MCF 10A (cell line): ENCODE measurements at regions not wholly inside any gene's neighbourhood (a gene's known extent, or its start where the extent isn't known, plus 50 kb on each side); places are given as distances from the start of the nearest gene placed in this dataset.
"Not testable (repeated sequence)": the region's sequence is repeated elsewhere in the genome, so short reads cannot be mapped to it uniquely, and the experiment has no call there.

Experiments used
- BruUV-seq: library from RNA; stranded (reverse); fragments of 400-500 nt; replicated peaks from 2 replicates; lab custom pipeline; 2021; lab: Mats Ljungman, UMichigan
- CTCF ChIA-PET: fragments of 300-600 bp; sonication (Branson Sonifier 250); formaldehyde crosslinking; extraction: SDS; loops from one replicate; lab custom pipeline; 2021; ENCODE audit warnings: antibody characterized with exemption, inconsistent platforms; lab: Yijun Ruan, JAX
- POLR2A ChIA-PET: fragments of 300-600, 350-650 bp; sonication (Branson Sonifier 250); formaldehyde crosslinking; extraction: SDS; loops from one replicate; lab custom pipeline; 2020; ENCODE audit warnings: antibody characterized with exemption, inconsistent platforms; lab: Yijun Ruan, JAX
- DNase-seq: peaks from one replicate; pipeline ENCODE4 v3.0.0-alpha.2; 2018; ENCODE audit not compliant: unreplicated experiment
- H3K27ac Mint-ChIP-seq: one replicate; pipeline ENCODE4 v1.8.0; 2022; ENCODE audit warnings: mild to moderate bottlenecking, low read depth, mixed read lengths; ENCODE audit not compliant: unreplicated experiment
- H3K27me3 Mint-ChIP-seq: one replicate; pipeline ENCODE4 v1.8.0; 2022; ENCODE audit warnings: mixed read lengths; ENCODE audit not compliant: insufficient read depth, unreplicated experiment
- H3K36me3 Mint-ChIP-seq: one replicate; pipeline ENCODE4 v1.8.0; 2022; ENCODE audit warnings: mild to moderate bottlenecking, moderate library complexity, mixed read lengths; ENCODE audit not compliant: insufficient read depth, unreplicated experiment
- H3K4me1 Mint-ChIP-seq: one replicate; pipeline ENCODE4 v1.8.0; 2022; ENCODE audit warnings: mixed read lengths; ENCODE audit not compliant: insufficient read depth, unreplicated experiment
- H3K4me3 Mint-ChIP-seq: one replicate; pipeline ENCODE4 v1.8.0; 2022; ENCODE audit warnings: mild to moderate bottlenecking, moderate library complexity, mixed read lengths; ENCODE audit not compliant: unreplicated experiment
- H3K9me3 Mint-ChIP-seq: one replicate; pipeline ENCODE4 v1.8.0; 2022; ENCODE audit warnings: mixed read lengths; ENCODE audit not compliant: unreplicated experiment
- intact Hi-C: fragments of 100-400 bp; cut with micrococcal nuclease; formaldehyde crosslinking; loops from 2 replicates; pipeline ENCODE4 v1.14.1; 2022
- TF ChIP-seq, protein P1 (sequence below): fragments of 200-600 bp; IDR thresholded peaks from one replicate; pipeline ENCODE4 v1.8.0; 2022; ENCODE audit warnings: antibody characterized with exemption, mild to moderate bottlenecking; ENCODE audit not compliant: unreplicated experiment

DNA sequence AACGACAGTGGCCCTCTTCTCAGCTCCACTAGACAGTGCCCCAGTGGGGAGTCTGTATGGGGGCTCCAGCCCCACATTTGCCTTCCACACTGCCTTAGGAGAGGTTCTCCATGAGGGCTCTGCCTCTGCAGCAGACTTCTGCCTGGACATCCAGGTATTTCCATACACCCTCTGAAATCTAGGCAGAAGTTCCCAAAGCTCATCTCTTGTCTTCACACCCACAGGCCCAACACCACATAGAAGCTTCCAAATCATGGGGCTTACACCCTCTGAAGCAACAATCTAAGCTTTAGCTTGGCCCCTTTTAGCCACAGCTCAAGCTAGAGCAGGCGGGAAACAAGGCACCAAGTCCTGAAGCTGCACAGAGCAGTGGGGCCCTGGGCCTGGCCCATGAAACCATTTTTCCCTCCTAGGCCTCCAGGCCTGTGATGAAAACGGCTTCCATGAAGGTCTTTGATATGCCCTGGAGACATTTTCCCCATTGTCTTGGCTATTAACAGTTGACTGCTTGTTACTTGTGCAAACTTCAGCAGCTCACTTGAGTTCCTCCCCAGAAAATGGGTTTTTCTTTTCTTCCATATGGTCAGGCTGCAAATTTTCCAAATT lies 89.2 kb downstream of the KBTBD2 start:
- H3K27ac Mint-ChIP-seq = no peak overlapping the region
- H3K4me1 Mint-ChIP-seq = no peaks in the 10 kb centered on the region
- DNase-seq = no peak
- intact Hi-C loops = no loop called here
- H3K9me3 Mint-ChIP-seq = peaks cover 9% of the 10 kb centered on the region
- BruUV-seq = no TSS peak
- H3K4me3 Mint-ChIP-seq = no peak overlapping the region
- ChIA-PET POLR2A (interaction anchor here (0.6 kb wide), 1 partner anchor 234 kb away, joined by 3 read pairs; no protein-coding TSS in a partner anchor), CTCF (interaction anchor here (0.7 to 5.7 kb wide), 9 partner anchors 37 to 305 kb away, joined by 3 to 40 read pairs (median 3); partner anchors contain the start of gene RP9)
- H3K27me3 Mint-ChIP-seq = no peaks in the 10 kb centered on the region
- no peaks in the 10 kb centered on the region for H3K36me3 Mint-ChIP-seq
- TF ChIP-seq, protein P1, sequence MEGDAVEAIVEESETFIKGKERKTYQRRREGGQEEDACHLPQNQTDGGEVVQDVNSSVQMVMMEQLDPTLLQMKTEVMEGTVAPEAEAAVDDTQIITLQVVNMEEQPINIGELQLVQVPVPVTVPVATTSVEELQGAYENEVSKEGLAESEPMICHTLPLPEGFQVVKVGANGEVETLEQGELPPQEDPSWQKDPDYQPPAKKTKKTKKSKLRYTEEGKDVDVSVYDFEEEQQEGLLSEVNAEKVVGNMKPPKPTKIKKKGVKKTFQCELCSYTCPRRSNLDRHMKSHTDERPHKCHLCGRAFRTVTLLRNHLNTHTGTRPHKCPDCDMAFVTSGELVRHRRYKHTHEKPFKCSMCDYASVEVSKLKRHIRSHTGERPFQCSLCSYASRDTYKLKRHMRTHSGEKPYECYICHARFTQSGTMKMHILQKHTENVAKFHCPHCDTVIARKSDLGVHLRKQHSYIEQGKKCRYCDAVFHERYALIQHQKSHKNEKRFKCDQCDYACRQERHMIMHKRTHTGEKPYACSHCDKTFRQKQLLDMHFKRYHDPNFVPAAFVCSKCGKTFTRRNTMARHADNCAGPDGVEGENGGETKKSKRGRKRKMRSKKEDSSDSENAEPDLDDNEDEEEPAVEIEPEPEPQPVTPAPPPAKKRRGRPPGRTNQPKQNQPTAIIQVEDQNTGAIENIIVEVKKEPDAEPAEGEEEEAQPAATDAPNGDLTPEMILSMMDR = no peak

DNA sequence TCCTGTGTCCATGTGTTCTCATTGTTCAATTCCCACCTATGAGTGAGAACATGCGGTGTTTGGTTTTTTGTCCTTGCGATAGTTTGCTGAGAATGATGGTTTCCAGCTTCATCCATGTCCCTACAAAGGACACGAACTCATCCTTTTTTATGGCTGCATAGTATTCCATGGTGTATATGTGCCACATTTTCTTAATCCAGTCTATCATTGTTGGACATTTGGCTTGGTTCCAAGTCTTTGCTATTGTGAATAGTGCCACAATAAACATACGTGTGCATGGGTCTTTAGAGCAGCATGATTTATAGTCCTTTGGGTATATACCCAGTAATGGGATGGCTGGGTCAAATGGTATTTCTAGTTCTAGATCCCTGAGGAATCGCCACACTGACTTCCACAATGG lies 98.5 kb downstream of the KBTBD2 start:
- H3K27ac Mint-ChIP-seq, BruUV-seq, H3K36me3 Mint-ChIP-seq, H3K4me3 Mint-ChIP-seq, POLR2A ChIA-PET, DNase-seq, H3K27me3 Mint-ChIP-seq, H3K4me1 Mint-ChIP-seq, H3K9me3 Mint-ChIP-seq, CTCF ChIA-PET, intact Hi-C loops: not testable (repeated sequence)

DNA sequence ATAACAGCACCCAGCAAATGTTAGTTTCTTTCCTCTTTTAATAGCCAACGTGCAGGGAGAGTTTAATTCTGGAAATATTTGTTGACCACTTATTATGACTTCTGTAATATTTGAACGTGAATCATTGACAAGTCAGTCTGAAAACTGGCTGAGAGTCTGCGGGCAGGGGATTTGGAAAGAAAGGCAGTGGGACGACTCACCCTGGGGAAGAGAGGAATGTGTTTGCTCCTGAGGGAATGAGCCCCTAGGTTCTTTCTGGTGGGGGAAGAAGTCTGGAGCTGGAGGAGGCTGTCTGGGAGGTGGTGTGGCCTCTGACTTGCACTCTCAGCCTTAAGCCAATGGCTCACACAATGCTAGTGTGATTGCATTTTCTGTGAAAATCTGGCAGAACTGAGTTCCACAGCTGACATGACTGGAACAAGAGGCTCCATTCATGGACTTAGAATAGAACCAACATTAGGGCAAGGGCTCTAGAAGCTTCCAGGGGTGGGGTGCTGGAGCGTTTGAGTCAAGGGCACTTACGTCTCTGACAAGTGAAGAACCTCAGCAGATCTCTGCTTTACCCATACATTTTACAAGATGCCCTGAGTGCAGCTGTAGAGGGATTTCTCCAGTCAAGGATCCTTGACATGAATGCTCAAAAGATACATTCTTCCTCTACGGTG lies 100.7 kb downstream of the KBTBD2 start:
- peak overlapping the region; percentile 61 for H3K27ac Mint-ChIP-seq
- CTCF ChIA-PET, H3K4me3 Mint-ChIP-seq, intact Hi-C loops, H3K4me1 Mint-ChIP-seq, H3K27me3 Mint-ChIP-seq, H3K36me3 Mint-ChIP-seq, BruUV-seq, POLR2A ChIA-PET, H3K9me3 Mint-ChIP-seq: not testable (repeated sequence)
- DNase-seq = peak; percentile 28

DNA sequence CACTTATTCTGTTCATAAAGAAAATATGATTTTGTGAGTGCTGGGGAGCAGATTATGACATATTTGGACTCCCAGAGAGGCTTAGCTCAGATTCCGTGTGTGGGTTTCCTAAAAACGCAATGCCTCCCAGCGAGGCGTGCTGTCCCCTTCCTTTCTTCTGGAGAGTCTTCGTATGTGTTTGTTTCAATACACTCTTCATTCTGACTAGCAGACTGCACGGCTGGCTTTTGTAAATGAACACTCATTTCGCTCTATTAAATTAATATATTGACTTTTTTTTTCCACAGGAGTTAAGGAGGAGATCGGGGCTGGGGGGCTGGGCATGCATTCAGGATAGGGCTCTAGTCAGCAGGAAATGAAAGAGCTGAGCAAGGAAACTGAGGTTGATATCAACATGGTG lies 102.3 kb downstream of the KBTBD2 start:
- H3K9me3 Mint-ChIP-seq, H3K27ac Mint-ChIP-seq, BruUV-seq, POLR2A ChIA-PET, DNase-seq, intact Hi-C loops, H3K4me3 Mint-ChIP-seq, H3K4me1 Mint-ChIP-seq, H3K36me3 Mint-ChIP-seq, H3K27me3 Mint-ChIP-seq: not testable (repeated sequence)
- CTCF ChIA-PET = interaction anchor here (0.7 kb wide), 1 partner anchor 129 kb away, joined by 3 read pairs; no protein-coding TSS in a partner anchor

DNA sequence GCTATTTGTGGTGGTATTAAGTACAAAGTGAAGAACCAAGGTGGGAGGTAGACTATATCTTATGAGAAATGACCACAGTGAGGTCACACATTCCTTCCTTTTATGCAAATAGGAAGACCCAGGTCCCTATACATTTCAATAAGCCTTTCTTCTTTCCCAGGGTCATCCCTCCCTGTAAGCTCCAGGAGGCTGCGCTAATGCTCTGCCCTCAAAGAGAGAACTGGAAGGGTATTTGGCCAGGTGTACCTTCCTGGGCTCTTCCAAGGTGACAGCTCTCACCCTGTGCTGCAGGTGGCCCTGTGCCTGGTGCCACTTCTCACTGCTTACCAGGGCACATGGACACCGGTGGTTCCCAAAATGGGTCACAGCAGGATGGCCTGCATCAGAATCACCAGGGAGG lies 103.4 kb downstream of the KBTBD2 start:
- H3K4me3 Mint-ChIP-seq, intact Hi-C loops: not testable (repeated sequence)

DNA sequence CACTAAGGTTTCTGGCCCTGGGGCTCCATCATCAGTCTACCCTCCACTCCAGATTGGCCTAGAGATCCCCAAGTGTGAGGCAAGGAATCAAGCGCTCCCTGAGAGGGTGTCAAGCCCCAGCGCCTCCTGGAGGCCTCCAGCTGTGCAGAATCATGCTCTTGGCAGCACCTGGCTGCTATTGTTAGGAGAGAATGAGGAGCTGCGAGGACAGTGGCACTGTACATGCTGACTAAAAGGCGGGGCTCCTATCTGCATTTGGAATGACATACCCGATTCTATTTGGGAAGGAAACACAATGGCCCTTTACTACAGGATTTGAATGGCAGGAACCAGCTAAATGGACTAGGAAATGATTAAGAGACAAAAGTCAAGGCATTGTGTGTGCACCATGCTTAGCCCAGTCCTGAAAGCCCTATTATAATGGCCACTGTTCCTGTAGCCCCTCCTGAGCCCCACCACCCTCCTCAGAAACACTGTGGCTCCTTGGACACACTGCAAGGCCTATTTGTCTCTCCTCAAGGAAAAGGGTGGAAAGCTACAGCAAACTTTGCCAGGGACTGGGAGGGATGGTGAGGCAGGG lies 106.1 kb downstream of the KBTBD2 start:
- H3K27ac Mint-ChIP-seq, POLR2A ChIA-PET, BruUV-seq: not testable (repeated sequence)

More for the DNA sequence above, 103.4 kb downstream of the KBTBD2 start:
- H3K27me3 Mint-ChIP-seq, DNase-seq, H3K36me3 Mint-ChIP-seq, H3K4me1 Mint-ChIP-seq, BruUV-seq, POLR2A ChIA-PET, H3K9me3 Mint-ChIP-seq, CTCF ChIA-PET, H3K27ac Mint-ChIP-seq: not testable (repeated sequence)

DNA sequence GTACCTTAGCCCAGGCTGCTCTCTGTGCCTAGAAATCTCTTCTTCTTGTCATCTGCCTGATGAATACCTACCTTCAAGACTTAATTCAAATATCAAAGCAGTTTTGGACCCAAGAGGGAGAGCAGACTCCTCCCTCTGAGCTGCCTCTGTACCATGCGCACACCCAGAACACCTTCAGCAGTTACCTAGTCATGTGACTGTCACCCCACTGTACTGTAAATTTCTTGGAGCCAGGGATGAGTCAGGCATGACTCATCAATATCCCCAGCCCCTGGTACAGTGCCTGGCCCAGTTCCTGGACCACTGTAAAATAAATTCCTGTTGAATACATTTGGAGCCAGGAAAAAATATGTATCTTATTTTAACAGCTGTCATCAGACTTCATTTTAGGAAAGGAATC lies 111.7 kb downstream of the KBTBD2 start:
- H3K36me3 Mint-ChIP-seq, POLR2A ChIA-PET, H3K27me3 Mint-ChIP-seq, intact Hi-C loops, DNase-seq, H3K4me3 Mint-ChIP-seq, H3K27ac Mint-ChIP-seq, BruUV-seq, H3K9me3 Mint-ChIP-seq: not testable (repeated sequence)
- H3K4me1 Mint-ChIP-seq = peaks cover 11% of the 10 kb centered on the region
- CTCF ChIA-PET = interaction anchor here (0.7 kb wide), 1 partner anchor 89 kb away, joined by 3 read pairs; no protein-coding TSS in a partner anchor

More for the DNA sequence above, 106.1 kb downstream of the KBTBD2 start:
- intact Hi-C loops, H3K4me1 Mint-ChIP-seq, DNase-seq, H3K27me3 Mint-ChIP-seq, H3K36me3 Mint-ChIP-seq, H3K4me3 Mint-ChIP-seq, H3K9me3 Mint-ChIP-seq, CTCF ChIA-PET: not testable (repeated sequence)
